ENCODE measurements at regions not wholly inside any gene's neighbourhood (a gene's known extent, or its start where the extent isn't known, plus 50 kb on each side); places are given as distances from the start of the nearest gene placed in this dataset.

DNA sequence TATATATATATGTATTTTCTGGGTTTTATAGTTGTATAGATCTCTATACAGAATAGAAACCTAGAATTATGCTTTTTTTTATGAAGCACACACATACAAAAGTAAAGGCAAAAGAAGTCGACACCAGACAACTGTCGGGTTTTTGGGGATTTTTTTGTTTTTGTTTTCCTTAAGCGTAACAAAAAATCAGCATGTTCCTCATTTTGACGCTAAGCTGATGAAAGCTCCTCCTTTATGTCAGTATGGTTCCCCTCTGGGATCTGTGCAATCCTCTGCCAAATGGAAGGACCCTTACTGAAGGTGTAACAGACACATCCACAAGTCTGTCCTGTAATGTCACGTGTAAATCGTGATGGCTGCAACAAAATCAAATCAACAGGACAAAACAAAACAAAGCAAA lies 226.2 kb downstream of the RHOU start:
- H3K9me3 Mint-ChIP-seq = peaks cover 2% of the 10 kb centered on the region
- H3K27me3 Mint-ChIP-seq (ENCODE audit: low read depth) = no peaks in the 10 kb centered on the region
- H3K36me3 Mint-ChIP-seq (ENCODE audit: low read depth) = no peaks in the 10 kb centered on the region

DNA sequence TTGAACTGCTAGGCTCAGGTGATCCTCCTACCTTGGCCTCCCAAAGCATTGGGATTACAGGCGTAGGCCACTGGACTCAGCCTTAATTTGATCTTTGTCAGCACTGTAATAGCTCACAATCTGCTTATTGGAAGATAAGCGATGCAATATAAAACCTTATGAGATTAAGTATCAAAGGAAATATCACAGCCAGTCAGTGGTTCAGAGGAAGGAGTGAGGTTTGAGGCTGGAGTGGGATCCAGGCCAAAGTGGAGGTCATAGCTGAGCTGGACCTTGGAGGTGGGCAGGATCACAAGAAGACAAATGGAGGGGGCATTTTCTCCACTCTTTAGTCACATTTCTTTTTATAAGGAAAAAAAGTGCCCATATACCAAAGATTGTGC lies 228.5 kb downstream of the RHOU start:
- DNase-seq (ENCODE audit: low read depth, low spot score) = no peak
- H3K36me3 Mint-ChIP-seq (ENCODE audit: low read depth) = no peaks in the 10 kb centered on the region

More for the DNA sequence above, 226.2 kb downstream of the RHOU start:
- no peak for DNase-seq (ENCODE audit: low read depth, low spot score)
- Mint-ChIP-seq H3K4me3 (no peak overlapping the region), H3K4me1 (peaks cover 13% of the 10 kb centered on the region), H3K27ac (ENCODE audit: unreplicated experiment) (no peak overlapping the region)
- TF ChIP-seq, protein P1, sequence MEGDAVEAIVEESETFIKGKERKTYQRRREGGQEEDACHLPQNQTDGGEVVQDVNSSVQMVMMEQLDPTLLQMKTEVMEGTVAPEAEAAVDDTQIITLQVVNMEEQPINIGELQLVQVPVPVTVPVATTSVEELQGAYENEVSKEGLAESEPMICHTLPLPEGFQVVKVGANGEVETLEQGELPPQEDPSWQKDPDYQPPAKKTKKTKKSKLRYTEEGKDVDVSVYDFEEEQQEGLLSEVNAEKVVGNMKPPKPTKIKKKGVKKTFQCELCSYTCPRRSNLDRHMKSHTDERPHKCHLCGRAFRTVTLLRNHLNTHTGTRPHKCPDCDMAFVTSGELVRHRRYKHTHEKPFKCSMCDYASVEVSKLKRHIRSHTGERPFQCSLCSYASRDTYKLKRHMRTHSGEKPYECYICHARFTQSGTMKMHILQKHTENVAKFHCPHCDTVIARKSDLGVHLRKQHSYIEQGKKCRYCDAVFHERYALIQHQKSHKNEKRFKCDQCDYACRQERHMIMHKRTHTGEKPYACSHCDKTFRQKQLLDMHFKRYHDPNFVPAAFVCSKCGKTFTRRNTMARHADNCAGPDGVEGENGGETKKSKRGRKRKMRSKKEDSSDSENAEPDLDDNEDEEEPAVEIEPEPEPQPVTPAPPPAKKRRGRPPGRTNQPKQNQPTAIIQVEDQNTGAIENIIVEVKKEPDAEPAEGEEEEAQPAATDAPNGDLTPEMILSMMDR (conservative IDR thresholded peaks at IDR 0.05) = no peak

DNA sequence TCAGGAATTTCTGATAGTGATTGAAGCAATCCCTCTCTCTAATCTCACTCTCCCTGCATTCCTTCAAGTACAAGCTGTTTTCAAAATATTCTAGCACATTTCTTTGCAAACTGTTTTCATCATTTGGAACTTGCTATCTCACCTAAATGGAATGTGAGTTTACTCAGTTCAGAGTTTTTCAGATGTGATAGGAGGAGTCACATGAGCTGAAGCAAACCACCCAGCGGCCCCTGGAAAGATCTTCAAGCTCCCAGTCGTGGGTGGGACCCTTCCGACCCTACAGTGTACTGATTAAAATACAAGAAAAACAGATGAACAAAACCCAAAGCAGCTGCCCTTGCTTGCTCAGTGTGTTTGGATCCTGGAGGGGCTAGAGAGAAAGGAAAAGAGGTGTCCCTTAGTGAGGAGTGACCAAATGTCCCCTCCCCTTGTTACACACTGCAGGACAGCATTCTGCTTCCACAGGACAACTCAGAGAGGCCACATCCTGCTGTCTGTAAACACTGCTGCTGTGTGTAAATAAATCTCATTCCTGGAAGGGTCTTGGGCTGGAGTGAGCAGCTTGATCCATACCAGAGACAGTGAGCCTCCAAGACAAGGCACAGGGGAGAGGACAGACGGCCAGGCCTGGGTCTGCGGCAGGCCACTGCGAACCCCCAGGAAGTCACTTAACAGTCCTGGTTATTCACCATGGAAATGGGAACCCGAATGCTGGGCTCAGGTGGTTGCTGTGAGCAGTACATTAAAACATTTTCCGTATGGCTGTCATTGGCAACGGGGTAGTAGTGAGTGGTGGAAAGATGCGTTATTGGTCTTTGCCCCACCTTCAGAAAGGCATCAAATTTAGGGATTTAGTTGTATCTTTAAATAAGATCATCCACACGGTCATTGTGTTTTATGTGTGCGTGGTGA lies 229.2 kb downstream of the RHOU start:
- Mint-ChIP-seq H3K36me3 (ENCODE audit: low read depth) (no peaks in the 10 kb centered on the region), H3K9me3 (no peaks in the 10 kb centered on the region), H3K4me1 (peaks cover 29% of the 10 kb centered on the region), H3K27me3 (ENCODE audit: low read depth) (peaks cover 2% of the 10 kb centered on the region), H3K4me3 (no peak overlapping the region), H3K27ac (ENCODE audit: unreplicated experiment) (peak overlapping the region; percentile 83)
- no peak for DNase-seq (ENCODE audit: low read depth, low spot score)
- TF ChIP-seq, protein P1 (conservative IDR thresholded peaks at IDR 0.05) = no peak

More for the DNA sequence above, 228.5 kb downstream of the RHOU start:
- H3K4me3 Mint-ChIP-seq = no peak overlapping the region
- no peaks in the 10 kb centered on the region for H3K9me3 Mint-ChIP-seq
- TF ChIP-seq, protein P1 (conservative IDR thresholded peaks at IDR 0.05) = no peak
- peaks cover 22% of the 10 kb centered on the region for H3K4me1 Mint-ChIP-seq
- H3K27me3 Mint-ChIP-seq (ENCODE audit: low read depth) = peaks cover 2% of the 10 kb centered on the region
- H3K27ac Mint-ChIP-seq (ENCODE audit: unreplicated experiment) = no peak overlapping the region

DNA sequence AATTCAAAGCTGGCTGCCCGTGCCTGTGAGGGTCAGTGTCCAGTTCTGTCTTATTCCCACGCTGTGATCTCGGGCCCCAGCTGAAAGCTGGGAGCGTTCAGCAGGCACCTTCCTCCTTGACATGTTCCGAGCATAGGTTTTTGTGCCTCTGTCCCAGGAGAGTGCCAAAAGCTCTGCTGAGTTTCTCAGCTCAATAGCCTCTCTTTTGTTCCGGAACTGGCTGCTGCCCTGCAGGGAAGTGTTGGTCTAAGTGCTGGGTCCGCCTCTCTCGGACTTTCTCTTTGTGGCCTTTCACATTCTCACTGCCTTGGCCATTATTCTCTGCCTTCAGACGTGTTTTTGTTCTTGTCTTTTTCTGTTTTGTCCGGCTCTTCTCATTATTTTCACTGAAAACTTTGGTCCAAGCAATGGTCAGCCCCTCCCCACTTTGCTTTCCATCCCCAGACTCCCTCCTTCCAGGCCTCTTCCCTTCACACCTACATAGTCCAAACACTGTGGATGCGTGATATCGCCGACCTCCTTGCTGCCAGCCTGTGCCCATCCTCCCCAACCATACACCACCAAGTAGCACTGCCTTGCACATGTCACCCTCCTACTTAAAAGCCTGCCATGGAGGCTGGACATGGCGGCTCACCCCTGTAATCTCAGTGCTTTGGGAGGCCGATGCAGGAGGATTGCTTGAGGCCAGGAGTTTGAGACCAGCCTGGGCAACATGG lies 233.8 kb downstream of the RHOU start:
- TF ChIP-seq, protein P1 (conservative IDR thresholded peaks at IDR 0.05) = no peak
- Mint-ChIP-seq H3K9me3 (no peaks in the 10 kb centered on the region), H3K4me3 (peak overlapping the region; percentile 48), H3K27ac (ENCODE audit: unreplicated experiment) (peak overlapping the region; percentile 90), H3K36me3 (ENCODE audit: low read depth) (no peaks in the 10 kb centered on the region), H3K4me1 (peaks cover 38% of the 10 kb centered on the region), H3K27me3 (ENCODE audit: low read depth) (peaks cover 9% of the 10 kb centered on the region)
- peak; percentile 34 for DNase-seq (ENCODE audit: low read depth, low spot score)

DNA sequence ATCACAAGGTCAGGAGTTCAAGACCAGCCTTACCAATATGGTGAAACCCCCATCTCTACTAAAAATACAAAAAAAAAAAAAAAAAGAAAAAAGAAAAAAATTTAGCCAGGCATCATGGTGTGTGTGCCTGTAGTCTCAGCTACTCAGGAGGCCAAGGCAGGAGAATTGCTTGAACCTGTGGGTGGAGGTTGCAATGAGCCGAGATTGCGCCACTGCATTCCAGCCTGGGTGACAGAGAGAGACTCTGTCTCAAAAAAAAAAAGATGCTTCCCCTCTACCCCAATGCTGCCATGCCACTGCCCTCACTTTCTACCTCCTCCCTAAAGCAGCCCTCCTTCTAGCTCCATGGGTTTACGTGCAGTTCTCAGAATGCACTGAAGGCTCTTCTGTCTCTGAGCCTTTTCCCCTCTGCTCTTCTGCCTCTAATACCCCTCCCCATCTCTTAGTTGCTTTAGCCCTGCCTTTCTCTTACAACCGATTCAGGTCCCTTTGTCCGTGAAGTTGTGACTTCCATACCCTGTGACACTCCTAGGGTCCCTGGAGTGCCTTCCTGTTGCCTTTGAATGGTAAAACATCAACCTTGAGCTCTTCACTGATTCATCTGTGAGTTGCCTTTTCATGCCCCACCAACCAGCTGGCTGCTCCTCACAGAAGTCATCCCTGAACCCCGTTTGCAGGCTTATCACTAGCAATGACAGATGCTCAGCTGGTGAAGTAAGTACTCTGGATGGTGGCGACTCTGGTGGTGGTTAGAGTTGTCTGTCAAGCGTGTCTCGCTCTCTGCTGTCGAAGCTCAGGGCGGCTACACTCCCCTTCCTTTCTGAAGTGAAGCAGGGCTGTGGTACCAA lies 234.9 kb downstream of the RHOU start:
- TF ChIP-seq, protein P1 (conservative IDR thresholded peaks at IDR 0.05) = no peak
- Mint-ChIP-seq H3K27me3 (ENCODE audit: low read depth) (peaks cover 9% of the 10 kb centered on the region), H3K4me3 (no peak overlapping the region), H3K9me3 (no peaks in the 10 kb centered on the region), H3K36me3 (ENCODE audit: low read depth) (no peaks in the 10 kb centered on the region), H3K4me1 (peaks cover 29% of the 10 kb centered on the region), H3K27ac (ENCODE audit: unreplicated experiment) (no peak overlapping the region)
- DNase-seq (ENCODE audit: low read depth, low spot score) = no peak

All from neural crest cell (in vitro differentiated cells).